Spleen (tissue), 7 donors: ENCODE measurements at regions not wholly inside any gene's neighbourhood (a gene's known extent, or its start where the extent isn't known, plus 50 kb on each side); places are given as distances from the start of the nearest gene placed in this dataset.

Experiments
- POLR2A ChIP-seq, 3 donors: fragments of 450-650 bp; IDR thresholded peaks; one replicate each; pipeline ENCODE4 v1.5.1; 2017; ENCODE audit warnings: antibody characterized with exemption in 3 of 3, mild to moderate bottlenecking in 1 of 3
- POLR2AphosphoS5 ChIP-seq, 3 donors: sonication (generic); formaldehyde crosslinking; IDR thresholded peaks; one replicate each; pipeline ENCODE4 v1.5.1; 2017; ENCODE audit warnings: antibody characterized with exemption in 3 of 3
- TF ChIP-seq, protein P1 (sequence below), 11 experiments: fragments of 200-600 bp in 7 of 11; fragments of 450-650 bp in 4 of 11; sonication (generic) in 4 of 11; IDR thresholded peaks in 8 of 11; conservative IDR thresholded peaks in 3 of 11; 1 replicate in 7 of 11; 2 replicates in 4 of 11; pipeline versions ENCODE4 v1.4.0 to v1.8.0; 2016 to 2021; ENCODE audit warnings: antibody characterized with exemption in 11 of 11, inconsistent platforms in 4 of 11, mild to moderate bottlenecking in 1 of 11
- donor health status: DM: no; HTN: no; CAD: no; lungs with moderate emphysema.
- donor health status: DM: no; HTN: no; CAD: no.
- donor health status: DM: no; HTN: no; CAD: no.

DNA sequence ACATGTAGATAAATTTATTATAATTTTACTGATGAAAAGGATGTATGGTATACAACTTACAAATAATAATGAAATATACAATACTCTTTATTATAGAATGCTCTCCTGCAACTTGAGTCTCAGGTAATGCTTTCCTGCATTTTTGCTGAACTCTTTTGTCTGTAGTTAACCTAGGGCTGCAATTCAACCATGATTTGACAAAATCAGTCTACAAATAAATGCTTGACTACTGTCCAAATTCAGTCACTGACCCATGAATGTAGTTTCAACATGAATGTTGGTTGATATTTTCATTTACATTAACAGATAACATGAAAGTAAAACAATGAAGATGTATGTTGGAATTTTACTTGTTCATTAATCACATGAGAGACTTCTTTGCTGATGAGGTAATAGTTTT, 320.9 kb downstream of the ZSWIM6 start:
- no peak for TF ChIP-seq POLR2AphosphoS5 (IDR thresholded peaks at IDR 0.05)
- TF ChIP-seq, protein P1, sequence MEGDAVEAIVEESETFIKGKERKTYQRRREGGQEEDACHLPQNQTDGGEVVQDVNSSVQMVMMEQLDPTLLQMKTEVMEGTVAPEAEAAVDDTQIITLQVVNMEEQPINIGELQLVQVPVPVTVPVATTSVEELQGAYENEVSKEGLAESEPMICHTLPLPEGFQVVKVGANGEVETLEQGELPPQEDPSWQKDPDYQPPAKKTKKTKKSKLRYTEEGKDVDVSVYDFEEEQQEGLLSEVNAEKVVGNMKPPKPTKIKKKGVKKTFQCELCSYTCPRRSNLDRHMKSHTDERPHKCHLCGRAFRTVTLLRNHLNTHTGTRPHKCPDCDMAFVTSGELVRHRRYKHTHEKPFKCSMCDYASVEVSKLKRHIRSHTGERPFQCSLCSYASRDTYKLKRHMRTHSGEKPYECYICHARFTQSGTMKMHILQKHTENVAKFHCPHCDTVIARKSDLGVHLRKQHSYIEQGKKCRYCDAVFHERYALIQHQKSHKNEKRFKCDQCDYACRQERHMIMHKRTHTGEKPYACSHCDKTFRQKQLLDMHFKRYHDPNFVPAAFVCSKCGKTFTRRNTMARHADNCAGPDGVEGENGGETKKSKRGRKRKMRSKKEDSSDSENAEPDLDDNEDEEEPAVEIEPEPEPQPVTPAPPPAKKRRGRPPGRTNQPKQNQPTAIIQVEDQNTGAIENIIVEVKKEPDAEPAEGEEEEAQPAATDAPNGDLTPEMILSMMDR (IDR thresholded peaks at IDR 0.05 in 8 of 11, conservative IDR thresholded peaks at IDR 0.05 in 3 of 11), result no peak
- no peak for TF ChIP-seq POLR2A (IDR thresholded peaks at IDR 0.05)
